ENCODE measurements at regions not wholly inside any gene's neighbourhood (a gene's known extent, or its start where the extent isn't known, plus 50 kb on each side); places are given as distances from the start of the nearest gene placed in this dataset.

- DNase-seq (no peak), ATAC-seq (no peak)
- Histone ChIP-seq H3K4me3 (no peak overlapping the region), H3K9me3 (no peaks in the 10 kb centered on the region), H3K27me3 (no peaks in the 10 kb centered on the region), H3K36me3 (no peaks in the 10 kb centered on the region), H3K27ac (no peak overlapping the region), H3K4me1 (peaks cover 0 to 26% (median 7%) of the 10 kb centered on the region in 12 donors)
- intact Hi-C loops (cut with DNase I), result no loop called here
- TF ChIP-seq POLR2A (IDR thresholded peaks at IDR 0.05), result no peak
- no peak for TF ChIP-seq CTCF (IDR thresholded peaks at IDR 0.05)
These were observed 97.9 kb upstream of the IL6 start for GRCh38 chr7:22629056-22629455.

DNA sequence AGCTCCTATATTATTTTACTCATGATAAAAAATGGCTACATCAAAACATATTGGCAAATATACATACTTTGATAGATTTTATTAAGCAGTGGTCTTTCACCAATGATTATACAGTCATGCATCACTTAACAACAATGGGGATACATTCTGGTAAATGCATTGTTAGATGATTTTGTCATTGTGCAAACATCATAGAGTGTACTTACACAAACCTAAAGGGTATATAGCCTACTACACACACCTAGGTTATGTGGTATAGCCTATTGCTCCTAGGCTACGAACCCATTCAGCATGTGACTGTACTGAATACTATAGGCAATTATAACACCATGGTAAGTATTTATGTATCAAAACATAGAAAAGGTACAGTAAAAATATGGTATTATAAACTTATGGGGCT, 98.9 kb upstream of the IL6 start:
- 90 to 100% (median 98%) methylated on average over 1 of the region's 1 CpG for WGBS, 4 donors
- no peaks in the 10 kb centered on the region for H3K36me3 ChIP-seq
- DNase-seq (no peak), ATAC-seq (no peak)
- no peaks in the 10 kb centered on the region for H3K27me3 ChIP-seq
- H3K27ac ChIP-seq, result no peak overlapping the region
- H3K4me3 ChIP-seq, result no peak overlapping the region
- no peaks in the 10 kb centered on the region for H3K9me3 ChIP-seq
- no peak for TF ChIP-seq POLR2A (IDR thresholded peaks at IDR 0.05)
- no peak for TF ChIP-seq CTCF (IDR thresholded peaks at IDR 0.05)
- H3K4me1 ChIP-seq, result peaks cover 0 to 19% (median under 1%) of the 10 kb centered on the region in 12 donors
- intact Hi-C loops (cut with DNase I), result no loop called here

GRCh38 chr7:22627136-22627535, 99.9 kb upstream of the IL6 start:
- intact Hi-C loops (cut with DNase I), result no loop called here
- no peak overlapping the region for H3K4me3 ChIP-seq
- DNase-seq, result no peak

DNA sequence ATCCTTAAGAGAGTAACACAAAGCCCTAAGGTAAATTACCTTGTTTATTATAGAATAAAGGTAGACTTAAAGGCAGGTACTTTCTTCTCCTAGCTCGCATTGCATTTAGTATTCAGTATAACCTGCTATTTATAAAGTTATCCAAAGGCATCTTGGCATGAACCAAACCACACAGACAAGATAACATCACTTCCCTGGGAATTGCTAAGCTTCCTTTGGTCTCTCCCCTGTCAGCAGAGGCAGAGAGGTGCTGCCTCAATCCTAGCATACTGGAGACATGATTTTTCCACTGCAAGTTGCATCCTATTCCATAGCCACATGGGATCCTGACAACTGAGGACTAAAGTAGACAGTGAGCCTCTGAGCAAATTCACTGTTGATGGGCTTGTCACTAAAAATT, 101.7 kb upstream of the IL6 start:
- H3K27ac ChIP-seq, result no peak overlapping the region
- no peak overlapping the region for H3K4me3 ChIP-seq
- WGBS, 4 donors, result 74 to 100% (median 87%) methylated on average over 1 of the region's 1 CpG
- no peak for DNase-seq
- H3K9me3 ChIP-seq, result no peaks in the 10 kb centered on the region
- intact Hi-C loops (cut with DNase I), result no loop called here
- no peaks in the 10 kb centered on the region for H3K27me3 ChIP-seq
- TF ChIP-seq POLR2A (IDR thresholded peaks at IDR 0.05) (no peak), CTCF (IDR thresholded peaks at IDR 0.05) (no peak)
- ATAC-seq, result no peak
- H3K4me1 ChIP-seq, result peaks cover 0 to 7% (median 0%) of the 10 kb centered on the region in 12 donors
- no peaks in the 10 kb centered on the region for H3K36me3 ChIP-seq

More at GRCh38 chr7:22627136-22627535, 99.9 kb upstream of the IL6 start:
- Histone ChIP-seq H3K4me1 (peaks cover 0 to 12% (median 0%) of the 10 kb centered on the region in 12 donors), H3K27me3 (no peaks in the 10 kb centered on the region), H3K36me3 (no peaks in the 10 kb centered on the region), H3K27ac (no peak overlapping the region), H3K9me3 (no peaks in the 10 kb centered on the region)
- TF ChIP-seq POLR2A (IDR thresholded peaks at IDR 0.05) (no peak), CTCF (IDR thresholded peaks at IDR 0.05) (no peak)
- no peak for ATAC-seq
- 26 to 47% (median 38%) methylated on average over 2 of the region's 2 CpGs for WGBS, 4 donors
